HG02885 (cell line): ENCODE measurements at regions not wholly inside any gene's neighbourhood (a gene's known extent, or its start where the extent isn't known, plus 50 kb on each side); places are given as distances from the start of the nearest gene placed in this dataset.

Source experiments
- ATAC-seq: cut with Tn5 transposase; IDR thresholded peaks from one replicate; pipeline ENCODE4 v1.9.1; 2021; ENCODE audit warnings: mild to moderate bottlenecking; ENCODE audit not compliant: unreplicated experiment, poor library complexity

GRCh38 chr9:88750832-88751360 lies 215.9 kb downstream of the NXNL2 start:
- ATAC-seq = no peak

DNA sequence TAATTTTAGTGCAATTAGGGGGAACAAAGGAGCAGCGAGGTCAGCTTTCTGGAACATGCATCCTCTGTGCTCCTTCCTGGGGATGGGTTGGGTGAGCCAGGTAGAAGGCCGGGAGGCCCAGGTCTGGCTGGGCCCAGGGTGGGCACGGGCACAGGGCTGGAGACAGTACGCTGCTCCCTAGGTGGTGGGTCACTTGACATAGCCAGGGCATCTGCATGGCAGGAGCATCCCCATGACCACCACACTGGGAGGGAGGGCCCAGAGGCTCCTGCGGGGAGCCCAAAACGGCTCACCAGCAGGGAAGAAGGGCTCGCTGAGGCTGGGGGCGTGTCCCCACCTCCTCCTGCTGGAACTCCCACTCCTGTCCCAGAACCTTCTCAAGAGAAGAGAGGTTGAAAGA lies 216.8 kb downstream of the NXNL2 start:
- no peak for ATAC-seq

DNA sequence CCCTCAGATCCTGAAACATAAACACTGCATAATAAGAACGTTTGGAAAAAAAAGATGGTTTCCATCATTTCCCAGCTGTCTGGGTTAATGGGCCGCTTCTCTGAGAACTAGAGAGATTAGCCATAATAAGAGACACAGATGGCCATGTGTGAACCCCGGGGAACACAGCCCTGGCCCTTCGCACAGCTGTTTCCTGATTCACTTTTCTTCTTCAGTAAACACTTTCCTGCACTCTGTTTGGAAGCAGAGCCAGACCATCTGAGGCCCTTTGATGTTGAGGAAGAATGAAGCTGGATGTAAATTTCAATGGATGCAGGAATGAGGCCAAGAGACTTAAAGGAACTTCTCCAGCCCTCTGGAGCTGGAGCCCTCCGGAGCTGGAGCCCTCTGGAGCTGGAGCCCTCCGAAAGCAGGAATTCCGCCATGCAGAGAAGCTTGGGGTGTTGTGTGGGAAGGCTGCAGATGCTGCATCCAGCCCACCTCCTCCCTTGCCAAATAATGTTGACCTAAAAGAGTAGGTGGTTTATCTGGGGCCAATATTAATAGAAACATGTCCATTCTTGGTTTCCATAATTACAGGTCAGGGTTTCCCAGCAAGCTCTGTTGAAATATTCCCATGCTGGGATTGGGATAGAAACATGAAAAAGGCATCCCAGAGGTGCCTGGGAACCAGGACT lies 218.9 kb downstream of the NXNL2 start:
- no peak for ATAC-seq

DNA sequence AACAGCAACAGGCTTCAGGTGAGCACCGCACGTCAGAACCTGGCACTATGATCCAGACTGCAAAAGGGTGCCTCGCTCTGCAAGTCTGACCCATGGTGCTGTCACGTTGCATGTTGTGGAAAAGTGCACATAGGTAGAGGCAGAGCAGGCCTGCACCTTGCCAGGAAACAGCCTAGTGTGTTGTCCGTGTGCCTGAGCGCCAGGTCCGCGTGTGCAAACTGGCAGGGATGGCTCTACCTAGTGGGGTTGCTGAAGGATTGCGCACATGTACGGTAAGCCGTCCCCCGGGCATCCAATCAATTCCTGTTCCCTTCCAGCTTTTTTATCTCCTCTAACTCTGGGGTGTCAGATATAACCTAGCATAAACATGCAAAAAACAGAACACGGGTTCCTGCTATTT lies 219.5 kb downstream of the NXNL2 start:
- no peak for ATAC-seq

GRCh38 chr9:88754886-88755285 lies 219.9 kb downstream of the NXNL2 start:
- no peak for ATAC-seq

DNA sequence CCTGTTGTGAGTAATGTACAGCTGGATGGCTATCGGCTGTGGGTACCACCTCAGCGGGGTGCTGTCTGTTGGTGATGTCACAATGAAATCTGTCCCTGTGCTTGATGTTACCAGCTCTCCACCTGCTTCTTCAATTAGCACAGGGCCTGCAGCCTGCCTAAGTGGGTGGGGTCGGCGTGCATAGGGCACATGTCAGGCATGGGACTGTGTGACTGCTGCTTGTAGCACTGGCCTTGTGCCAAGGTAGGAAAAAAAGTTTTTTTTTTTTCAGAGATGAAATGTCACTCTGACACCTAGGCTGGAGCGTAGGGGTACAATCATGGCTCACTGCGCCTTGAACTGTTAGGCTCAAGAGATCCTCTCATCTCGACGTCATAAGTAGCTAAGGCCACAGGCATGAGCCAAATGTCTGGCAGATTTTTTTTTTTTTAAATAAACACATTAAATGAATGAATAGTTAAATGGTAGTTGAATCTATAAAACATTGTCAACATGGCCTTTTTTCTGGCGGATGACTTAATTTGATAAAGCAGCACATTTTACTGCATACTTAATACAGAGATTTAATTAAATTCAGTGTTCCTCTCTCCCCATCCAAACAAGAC lies 222.5 kb downstream of the NXNL2 start:
- no peak for ATAC-seq

- no peak for ATAC-seq
Observed at GRCh38 chr9:88759364-88759763, 224.4 kb downstream of the NXNL2 start.

DNA sequence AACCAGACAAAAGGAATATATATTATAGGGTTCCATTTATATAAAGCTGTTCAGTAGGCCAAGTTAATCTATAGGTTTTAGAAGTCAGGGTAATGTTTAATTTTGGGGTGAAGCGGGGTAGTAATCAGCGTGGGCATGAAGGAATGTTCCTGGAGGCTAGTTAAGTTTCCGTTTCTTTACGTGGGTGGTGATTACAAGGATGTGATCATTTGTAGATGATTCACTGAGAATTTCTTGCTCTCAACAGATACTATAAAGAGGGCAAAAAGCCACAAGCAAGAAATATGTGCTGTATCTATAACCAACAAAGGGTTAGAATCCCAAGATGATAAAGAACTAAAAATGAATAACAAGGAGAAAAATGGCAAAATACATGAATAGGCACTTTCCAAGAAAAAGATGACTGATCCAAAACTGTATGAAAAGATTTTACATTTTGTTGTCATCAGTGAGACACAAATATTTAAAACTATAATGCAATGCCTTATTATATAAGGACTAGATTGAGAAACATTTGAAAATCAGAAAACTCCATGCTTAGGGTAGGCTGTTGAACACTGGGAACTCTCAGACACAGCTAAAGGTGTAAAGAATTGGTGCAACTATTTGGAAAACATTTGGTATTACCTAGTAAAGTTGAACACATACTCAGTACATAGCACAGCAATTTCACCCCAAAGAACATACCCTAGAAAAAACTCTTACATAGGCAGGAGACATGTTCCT lies 224.3 kb upstream of the S1PR3 start:
- no peak for ATAC-seq

DNA sequence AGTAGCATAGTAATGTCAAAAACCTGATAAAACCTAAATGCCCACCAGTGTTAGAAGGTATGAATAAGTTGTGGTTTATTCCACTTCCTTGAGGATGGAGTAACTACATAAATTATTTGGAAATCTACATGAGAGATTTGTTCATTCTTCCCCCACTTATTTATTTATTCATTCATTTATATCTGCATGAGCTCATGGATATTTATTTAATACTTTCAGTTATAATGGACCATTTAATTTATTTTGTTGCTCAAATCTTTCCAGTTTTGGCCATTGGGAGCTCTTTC lies 223.8 kb upstream of the S1PR3 start:
- ATAC-seq = no peak

DNA sequence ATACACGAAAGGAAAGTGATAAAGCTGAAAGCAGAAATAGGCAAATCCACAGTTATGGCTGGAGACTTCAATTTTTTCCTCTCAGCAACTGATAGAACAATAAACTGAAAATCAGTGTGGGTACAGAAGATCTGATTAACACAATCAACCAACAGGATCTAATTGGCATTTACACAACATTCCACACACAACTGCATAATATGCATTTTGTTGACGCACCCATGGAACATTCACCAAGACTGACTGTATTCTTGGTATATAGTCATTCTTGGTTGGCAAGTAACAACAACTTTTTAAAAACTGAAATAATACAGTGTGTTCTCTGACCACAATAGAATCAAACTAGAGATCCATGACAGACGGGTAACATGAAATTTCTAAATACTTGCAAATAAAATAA lies 218.7 kb upstream of the S1PR3 start:
- ATAC-seq = no peak

DNA sequence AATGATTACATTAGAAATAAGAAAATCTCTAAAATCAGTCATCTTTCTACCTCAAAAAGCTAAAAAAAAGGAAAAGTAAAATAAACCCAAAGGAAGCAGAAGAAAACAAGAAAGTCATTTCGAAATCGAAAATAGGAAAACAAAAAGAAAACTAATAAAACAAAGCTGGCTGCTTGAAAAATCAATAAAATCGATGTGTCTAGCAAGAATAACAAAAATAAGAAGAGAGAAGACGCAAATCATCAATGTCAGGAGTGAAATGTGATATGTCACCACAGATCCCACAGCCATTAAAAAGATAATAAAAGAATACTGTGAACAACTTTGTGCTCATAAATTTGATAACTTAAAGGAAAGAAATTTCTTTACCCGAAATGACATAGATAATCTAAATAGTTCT lies 218.1 kb upstream of the S1PR3 start:
- no peak for ATAC-seq

- no peak for ATAC-seq
Observed at GRCh38 chr9:88773627-88774244, 217.5 kb upstream of the S1PR3 start.

DNA sequence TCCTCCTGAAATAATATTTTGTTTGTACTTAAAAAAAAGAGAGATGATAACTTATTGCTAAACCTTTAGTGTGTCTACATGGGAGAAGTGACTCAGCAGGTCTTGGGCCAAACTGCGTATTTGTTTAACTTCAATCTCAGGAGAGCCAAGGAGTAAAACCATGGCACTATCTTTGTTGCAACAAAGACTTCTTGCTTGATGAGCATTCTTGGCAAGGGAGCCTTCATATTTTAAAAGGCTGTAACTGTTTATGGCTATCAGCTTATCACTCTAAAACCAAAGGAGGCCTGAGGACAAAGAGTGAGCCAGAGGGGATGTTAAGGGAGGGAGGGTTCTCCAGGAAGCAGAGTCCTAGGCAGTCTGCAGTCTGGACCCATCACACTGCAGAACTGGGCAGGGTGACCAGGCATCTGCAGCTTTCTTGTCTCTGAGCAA lies 216.2 kb upstream of the S1PR3 start:
- no peak for ATAC-seq

DNA sequence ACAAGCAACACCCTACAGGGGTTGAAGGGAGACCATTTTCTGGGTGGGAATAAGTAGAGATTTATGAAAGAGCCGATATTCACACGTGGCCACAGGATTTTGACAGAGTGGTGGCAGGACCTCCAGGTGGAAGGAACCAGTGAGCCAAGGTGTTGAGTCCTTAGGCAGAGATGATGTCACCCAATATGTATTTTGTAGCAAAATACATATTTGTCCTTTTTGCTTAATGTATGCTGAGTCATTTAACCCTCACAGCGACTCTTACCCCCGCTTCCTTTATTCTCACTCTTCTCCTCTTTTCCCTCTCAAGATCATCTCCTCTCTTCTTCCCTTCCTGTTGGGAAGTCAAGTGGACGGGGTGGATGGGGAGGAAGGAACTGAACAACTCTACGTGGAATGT lies 215.7 kb upstream of the S1PR3 start:
- ATAC-seq = no peak

GRCh38 chr9:88775966-88776365 lies 215.3 kb upstream of the S1PR3 start:
- ATAC-seq = no peak

GRCh38 chr9:88776717-88777497 lies 214.4 kb upstream of the S1PR3 start:
- ATAC-seq = no peak

DNA sequence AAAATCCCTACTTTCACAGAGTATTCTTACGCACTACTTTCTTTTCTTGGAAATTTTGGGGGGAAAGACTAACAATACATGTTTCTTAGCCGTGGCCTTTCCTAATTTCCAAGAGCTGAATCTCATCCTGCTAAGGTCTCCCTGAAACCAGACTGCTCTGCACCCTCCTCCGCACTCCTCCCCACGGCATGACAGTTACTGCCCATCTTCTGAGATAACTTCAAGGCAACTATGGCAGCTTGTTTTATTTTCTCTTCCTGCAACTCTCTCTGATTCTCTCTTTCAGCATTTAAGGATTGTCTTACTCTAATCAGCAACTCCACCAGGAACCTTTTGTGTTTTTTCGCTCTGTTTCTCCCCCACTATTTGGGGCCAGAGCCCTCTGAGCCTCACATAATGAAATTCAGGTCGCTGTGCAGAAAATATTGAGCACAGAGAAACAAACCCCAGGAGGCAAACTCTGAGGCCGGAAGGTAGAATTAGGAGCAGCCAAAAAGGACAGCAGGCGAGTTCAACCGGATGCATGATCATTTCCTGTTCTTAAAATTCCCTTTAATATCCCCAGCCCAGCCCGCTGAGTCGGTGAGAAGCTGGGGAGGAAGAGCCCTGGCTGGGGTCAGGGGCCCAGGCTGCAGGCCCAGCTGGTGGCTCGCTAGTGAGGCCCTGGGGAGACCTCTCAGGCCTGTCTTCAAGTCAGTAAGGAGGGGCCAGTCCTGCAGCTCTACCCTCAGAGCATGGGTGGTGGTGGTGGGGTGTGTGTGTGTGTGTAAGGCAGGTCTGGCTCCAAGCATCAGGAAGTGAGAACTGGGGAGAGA lies 213.6 kb upstream of the S1PR3 start:
- no peak for ATAC-seq

DNA sequence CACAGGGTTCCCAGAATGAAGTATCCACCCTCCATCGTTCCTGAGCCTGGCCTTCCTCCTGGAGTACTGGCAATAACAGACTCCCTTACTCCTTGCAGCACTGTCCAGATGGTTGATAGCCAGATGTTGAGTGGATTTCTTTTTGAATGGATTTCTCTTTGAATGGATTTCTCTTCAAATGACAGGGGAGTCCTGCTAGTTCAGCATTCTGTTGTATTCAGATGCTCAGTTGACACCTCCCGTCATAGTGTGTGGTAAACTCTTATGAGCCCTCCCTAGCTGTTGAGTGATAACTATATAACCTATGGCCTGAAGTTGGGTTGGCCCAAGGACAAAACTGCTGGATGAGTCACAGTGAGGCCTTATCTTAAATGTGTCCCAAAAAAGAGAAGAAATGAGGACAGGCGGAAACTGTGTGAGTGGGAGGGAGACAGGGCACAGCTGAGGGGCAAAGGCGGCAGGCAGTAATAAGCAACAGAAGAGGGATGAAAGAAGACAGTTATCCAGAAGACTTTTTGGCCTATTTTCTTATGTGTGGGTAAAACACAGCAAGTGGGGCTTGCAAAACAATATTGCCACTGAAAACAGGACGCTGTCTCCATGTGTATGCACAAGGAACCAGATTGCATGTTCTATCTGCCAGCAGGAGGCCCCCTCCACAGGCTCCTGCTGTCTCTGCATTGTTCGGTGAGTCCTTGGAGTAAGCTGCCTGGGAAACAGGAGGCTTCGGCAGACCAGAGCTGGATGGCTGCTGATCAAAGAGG lies 209.5 kb upstream of the S1PR3 start:
- ATAC-seq = no peak
